A549 (cell line): ENCODE measurements at regions not wholly inside any gene's neighbourhood (a gene's known extent, or its start where the extent isn't known, plus 50 kb on each side); places are given as distances from the start of the nearest gene placed in this dataset.

Experiments
- ATAC-seq, 2 experiments: fragments of 200-7000 bp in 1 of 2; fragments of >200 bp in 1 of 2; cut with Nextera tagmentation in 1 of 2; cut with Tn5 transposase in 1 of 2; 3 replicates each; pipeline versions ENCODE4 v1.8.0 to v1.9.1; 2018 to 2020; ENCODE audit warnings: mild to moderate bottlenecking in 1 of 2, moderate library complexity in 1 of 2
- CTCF ChIA-PET: fragments of 300-600 bp; sonication (Branson Sonifier 250); formaldehyde crosslinking; extraction: SDS; loops from one replicate; lab custom pipeline; 2021; ENCODE audit warnings: antibody characterized with exemption, inconsistent platforms; lab: Yijun Ruan, JAX
- POLR2A ChIA-PET: fragments of 350-600 bp; formaldehyde crosslinking; extraction: SDS; loops from one replicate; lab custom pipeline; 2021; ENCODE audit warnings: antibody characterized with exemption, inconsistent platforms; lab: Yijun Ruan, JAX
- DNase-seq, 2 experiments: peaks; one replicate each; pipeline versions ENCODE4 v3.0.0 to v3.0.0-alpha.2; 2011 to 2016; ENCODE audit warnings: low read depth in 1 of 2, low spot score in 1 of 2
- FAIRE-seq: peaks from 2 replicates; lab custom pipeline; 2011; peaks lifted over from hg19 to GRCh38; lab: Jason Lieb, UNC
- H3K27ac ChIP-seq, 2 experiments: fragments of >200 bp; sonication (Bioruptor Twin); formaldehyde crosslinking; 3 replicates each; pipeline ENCODE4 v1.5.1; 2016 to 2017
- H3K4me1 ChIP-seq: fragments of >200 bp; sonication (Bioruptor Twin); formaldehyde crosslinking; 3 replicates; pipeline ENCODE4 v1.6.1; 2016
- H3K4me2 ChIP-seq: fragments of >200 bp; sonication (Bioruptor Twin); formaldehyde crosslinking; 3 replicates; pipeline ENCODE4 v1.6.1; 2016
- H3K4me3 ChIP-seq: fragments of >200 bp; sonication (Bioruptor Twin); formaldehyde crosslinking; 3 replicates; pipeline ENCODE4 v1.5.1; 2016
- H3K9me3 ChIP-seq: fragments of >200 bp; sonication (Bioruptor Twin); formaldehyde crosslinking; 3 replicates; pipeline ENCODE4 v1.6.1; 2016
- CEBPB ChIP-seq, 2 experiments: fragments of >200 bp in 1 of 2; sonication (Bioruptor Twin) in 1 of 2; formaldehyde crosslinking in 1 of 2; IDR thresholded peaks; 2 replicates each; pipeline ENCODE4 v1.6.1; 2012 to 2016
- ELK1 ChIP-seq: fragments of 150-350 bp; IDR thresholded peaks from 2 replicates; pipeline ENCODE4 v1.6.1; 2014; ENCODE audit warnings: low read depth, mild to moderate bottlenecking, low read length
- JUNB ChIP-seq: fragments of >200 bp; sonication (Bioruptor Twin); formaldehyde crosslinking; IDR thresholded peaks from 2 replicates; pipeline ENCODE4 v1.6.1; 2016
- MAX ChIP-seq: IDR thresholded peaks from 2 replicates; pipeline ENCODE4 v1.6.1; 2012
- RNF2 ChIP-seq: fragments of 200-600 bp; sonication (generic); IDR thresholded peaks from 2 replicates; pipeline ENCODE4 v1.6.1; 2016; ENCODE audit warnings: low read depth, mild to moderate bottlenecking, antibody characterized with exemption, moderate library complexity, borderline replicate concordance
- SMC3 ChIP-seq: fragments of >200 bp; sonication (Bioruptor Twin); formaldehyde crosslinking; IDR thresholded peaks from 3 replicates; pipeline ENCODE4 v1.6.1; 2018; ENCODE audit warnings: inconsistent platforms
- WGBS: methylation state at CpG from one replicate; pipeline ENCODE4 v1.1.6; 2017; ENCODE audit errors: missing lambda C conversion rate; 5-methylcytosine and 5-hydroxymethylcytosine counted together
- small RNA-seq, 6 experiments: library from RNA; depleted of rRNA; stranded (forward); fragments of <200 nt; gene quantifications; one replicate each; pipeline ENCODE3, GENCODE V24; 2012

- no peak for TF ChIP-seq RNF2
- TF ChIP-seq SMC3: no peak
- TF ChIP-seq ELK1: no peak
These were observed 56.5 kb upstream of the PAPOLG start (continued) for GRCh38 chr2:60699617-60700016.

GRCh38 chr2:60706021-60706420 lies 50.0 kb upstream of the PAPOLG start:
- ChIA-PET POLR2A (no interaction called here), CTCF (interaction anchor here (0.7 to 7.8 kb wide), 9 partner anchors 8 to 293 kb away, joined by 3 to 135 read pairs (median 4); no protein-coding TSS in a partner anchor)
- FAIRE-seq (no peak), DNase-seq (no peak), ATAC-seq (no peak)
- Histone ChIP-seq H3K9me3 (no peaks in the 10 kb centered on the region), H3K27ac (no peak overlapping the region), H3K4me3 (no peak overlapping the region), H3K4me2 (no peak overlapping the region), H3K4me1 (no peaks in the 10 kb centered on the region)
- no peak for TF ChIP-seq JUNB
- no peak for TF ChIP-seq CEBPB (IDR thresholded peaks at IDR 0.05)
- no peak for TF ChIP-seq MAX
- 39% methylated on average over 4 of the region's 4 CpGs for WGBS

Small RNAs in the stretch of these regions (small RNA-seq; reads per million reads assigned to genes)
- gene RN7SL361P: 0 reads per million in 6 experiments
